ENCODE measurements at regions not wholly inside any gene's neighbourhood (a gene's known extent, or its start where the extent isn't known, plus 50 kb on each side); places are given as distances from the start of the nearest gene placed in this dataset.

DNA sequence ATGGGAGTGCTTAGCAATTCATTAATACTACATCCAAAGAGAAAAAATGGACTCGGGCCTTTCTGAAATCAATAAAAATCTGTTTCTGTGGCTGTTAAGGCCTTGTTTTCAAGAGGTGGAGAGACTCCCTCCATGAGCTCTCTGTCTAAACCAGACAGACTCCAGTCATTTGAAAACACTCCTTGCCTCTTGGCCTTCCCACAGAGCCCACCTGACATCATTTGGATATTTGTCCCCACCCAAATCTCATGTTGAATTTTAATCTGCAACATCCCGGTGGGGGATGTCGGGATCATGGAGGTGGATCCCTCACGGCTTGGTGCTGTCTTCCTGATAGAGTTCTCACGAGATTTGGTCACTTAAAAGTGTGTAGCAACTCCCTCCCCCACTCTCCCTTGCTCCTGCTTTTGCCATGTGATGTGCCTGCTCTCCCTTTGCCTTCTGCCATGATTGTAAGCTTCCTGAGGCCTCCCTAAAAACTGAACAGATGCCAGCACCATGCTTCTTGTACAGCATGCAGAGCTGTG is 226.3 kb downstream of the TBXT start:
- DNase-seq, result no peak

DNA sequence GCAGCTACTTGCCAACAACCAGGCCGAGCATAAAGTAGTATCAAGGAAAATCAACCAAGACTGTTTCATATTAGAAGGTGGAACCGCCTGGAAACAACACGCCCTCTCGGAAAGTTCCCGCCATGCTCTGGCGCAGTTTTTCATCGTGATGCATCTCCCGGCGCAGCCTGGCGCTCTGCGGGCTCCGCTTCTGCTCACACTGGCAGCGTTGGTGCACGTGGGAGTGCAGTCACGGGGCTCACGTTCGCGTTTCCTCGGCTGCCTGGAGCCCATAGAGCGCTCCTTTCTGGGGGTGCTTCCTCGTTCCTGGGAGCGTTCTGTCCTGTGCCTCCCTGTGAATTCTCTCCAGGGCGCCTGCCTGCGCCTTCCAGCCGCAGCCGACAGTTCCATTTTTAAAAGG is 227.3 kb downstream of the TBXT start:
- no peak for DNase-seq

DNA sequence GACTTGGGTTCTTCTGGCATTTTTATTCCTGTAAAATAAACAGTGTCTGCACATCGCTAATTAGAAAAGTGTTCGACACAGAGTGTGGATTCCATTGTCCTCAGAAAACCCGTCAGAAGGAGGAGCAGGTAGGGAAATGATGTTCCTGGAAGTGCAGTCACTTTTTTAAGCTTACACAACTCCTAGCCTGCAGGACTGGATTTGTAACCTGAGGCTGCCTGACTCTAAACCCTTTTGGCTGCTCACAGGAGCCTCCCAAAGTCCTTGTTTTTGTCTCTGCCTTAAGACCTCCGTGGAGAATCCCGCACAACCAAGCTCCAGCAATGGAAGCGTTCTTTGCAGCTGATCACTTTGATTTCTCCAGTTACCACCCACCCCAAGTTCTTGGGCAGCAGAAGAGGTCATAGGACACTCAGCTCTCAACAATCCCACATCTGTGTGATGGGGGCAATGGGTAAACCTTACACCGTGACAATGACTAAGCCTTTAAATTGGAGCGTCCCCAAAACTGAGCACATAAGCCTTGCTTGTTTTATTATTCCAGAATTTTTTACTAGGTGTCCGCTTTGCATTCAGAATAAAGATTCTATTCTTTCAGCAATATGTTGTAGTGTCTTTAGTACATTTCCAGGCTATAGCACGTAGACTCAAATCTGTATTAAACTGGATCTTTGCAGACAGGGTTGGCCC is 227.9 kb downstream of the TBXT start:
- no peak for DNase-seq

DNA sequence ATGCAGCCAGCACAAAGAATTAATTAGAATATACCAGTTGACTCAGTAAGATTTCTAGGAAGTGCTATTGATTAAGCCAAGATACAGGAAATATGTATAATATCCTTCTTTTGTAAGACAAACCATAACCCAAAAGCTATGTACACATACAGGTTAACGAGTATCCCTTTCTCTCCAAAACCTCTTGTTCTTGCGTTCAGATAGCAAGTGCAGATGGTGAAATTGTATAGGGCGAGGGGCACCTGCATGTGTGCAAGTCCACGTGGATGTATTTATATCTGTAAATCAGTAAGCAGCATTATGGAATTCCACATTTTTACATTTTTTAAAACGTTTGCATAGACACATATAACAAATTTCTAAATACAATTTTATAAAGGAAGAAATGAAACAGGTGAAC is 228.6 kb downstream of the TBXT start:
- no peak for DNase-seq

DNA sequence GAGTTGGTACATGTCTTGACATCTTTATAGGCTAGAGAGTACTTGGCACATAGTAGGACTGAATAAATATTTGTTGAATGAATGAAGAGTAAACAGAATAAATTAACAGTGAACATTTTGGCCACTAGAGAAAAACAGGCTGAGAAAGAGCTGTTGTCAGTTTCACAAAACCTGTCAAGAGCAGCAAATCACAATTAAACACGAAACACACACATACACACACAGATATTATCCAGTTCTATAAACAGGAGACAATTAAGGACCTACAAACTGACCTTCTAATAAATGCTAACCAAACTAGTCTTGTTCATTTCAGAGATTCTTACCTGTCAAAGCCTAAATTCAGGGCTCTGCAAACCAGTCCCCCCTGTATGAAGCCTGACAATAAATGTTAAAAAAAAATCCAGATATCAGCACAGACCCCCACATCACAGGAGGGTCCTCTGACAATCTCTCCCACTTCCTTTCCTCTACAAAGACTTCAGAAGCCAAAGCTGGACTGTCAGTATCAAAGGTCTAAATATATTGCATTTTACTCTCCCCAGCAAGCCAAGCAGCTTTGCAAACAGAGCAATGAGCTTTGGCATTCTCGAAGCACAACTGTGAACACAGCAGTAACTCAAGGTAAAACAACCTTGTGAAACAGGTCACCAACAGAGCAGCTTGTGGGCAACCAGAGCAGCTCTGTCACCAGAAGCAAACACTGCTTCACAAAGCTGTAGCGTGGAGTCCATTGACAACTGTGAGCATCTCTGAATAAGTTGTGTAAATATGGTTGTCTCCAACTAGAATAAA is 229.9 kb downstream of the TBXT start:
- DNase-seq, result no peak

DNA sequence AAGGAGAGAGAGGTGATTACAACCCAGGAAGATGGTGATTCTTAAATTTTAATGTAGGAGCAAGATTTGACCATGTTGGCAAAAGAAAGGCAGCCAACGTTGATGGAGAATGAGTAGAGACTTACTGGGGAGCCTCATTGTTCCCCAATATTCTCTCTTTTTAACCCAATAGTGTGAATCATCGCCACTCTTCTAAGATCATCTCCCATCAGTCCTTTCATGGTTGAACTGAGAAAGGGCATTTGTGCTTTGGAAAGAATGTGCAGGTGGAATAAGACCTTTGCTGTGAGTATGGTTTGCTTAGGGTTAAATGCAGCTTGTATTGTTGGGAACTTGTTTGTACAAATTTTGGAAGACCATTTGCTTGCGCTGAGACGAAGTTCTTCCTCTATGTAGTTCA is 231.0 kb downstream of the TBXT start:
- no peak for DNase-seq

DNA sequence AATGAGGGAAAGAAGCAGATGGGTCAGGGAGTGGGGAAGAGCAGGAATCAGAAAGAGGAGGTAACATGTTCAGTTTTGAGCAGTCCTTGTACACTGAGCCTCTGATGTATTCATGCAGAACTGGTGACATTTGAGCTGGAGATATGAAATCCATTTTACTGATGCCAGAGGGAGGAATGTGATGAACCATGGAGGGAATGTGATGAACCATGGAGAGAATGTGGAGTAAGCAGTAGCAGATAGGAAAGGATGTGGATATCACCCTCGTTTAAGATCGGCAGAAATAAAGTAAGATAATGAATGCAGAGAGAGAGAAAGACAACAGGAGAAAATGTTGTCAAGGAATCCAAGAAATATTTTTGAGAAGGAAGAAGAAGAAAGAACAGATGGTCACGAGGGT is 231.6 kb downstream of the TBXT start:
- no peak for DNase-seq

DNA sequence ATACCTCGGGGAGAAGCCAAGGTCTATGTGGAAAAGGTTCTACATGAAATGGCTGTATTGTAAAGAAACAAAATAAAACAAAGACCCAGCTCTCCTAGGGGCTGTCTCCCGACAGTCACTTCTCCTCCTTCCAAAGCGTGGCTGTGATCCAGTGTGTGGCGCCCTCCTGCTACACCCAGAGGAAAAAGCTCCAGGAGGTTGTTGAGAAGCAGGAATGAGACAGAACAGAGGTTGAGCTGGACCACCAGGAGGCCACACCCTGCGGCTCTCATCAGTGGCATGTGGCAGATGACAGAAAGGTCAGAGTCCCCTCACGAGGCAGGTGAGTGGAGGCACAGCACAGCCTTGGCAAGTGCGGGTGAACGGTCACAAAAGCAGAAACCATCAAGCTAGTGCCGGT is 236.0 kb downstream of the TBXT start:
- no peak for DNase-seq

DNA sequence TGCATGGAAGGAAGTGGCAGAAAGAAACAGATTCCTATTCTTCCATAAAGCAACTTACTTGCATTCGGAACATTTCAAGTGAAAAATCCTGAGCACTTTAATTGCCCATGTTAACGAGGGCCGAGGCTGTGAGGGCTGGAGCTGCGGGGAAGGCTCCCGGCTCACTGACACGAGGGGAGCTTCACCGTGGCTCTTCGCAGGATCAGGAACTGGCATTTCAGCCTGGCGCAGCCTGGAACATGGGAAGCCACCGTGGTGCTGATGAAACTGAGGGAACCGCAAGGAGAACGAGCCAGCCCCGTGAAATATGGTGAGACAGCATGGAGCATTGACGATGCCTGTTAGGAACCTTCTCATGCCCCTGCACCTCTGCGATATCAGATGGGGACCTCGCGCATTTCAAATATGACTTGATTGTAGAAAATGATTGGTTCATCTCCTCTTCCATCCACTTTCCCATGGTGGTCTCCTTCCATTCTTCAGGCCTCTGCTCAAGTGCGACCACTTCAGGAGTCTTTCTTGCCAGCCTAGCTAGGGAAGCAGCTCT is 236.9 kb downstream of the TBXT start:
- DNase-seq, result no peak

DNA sequence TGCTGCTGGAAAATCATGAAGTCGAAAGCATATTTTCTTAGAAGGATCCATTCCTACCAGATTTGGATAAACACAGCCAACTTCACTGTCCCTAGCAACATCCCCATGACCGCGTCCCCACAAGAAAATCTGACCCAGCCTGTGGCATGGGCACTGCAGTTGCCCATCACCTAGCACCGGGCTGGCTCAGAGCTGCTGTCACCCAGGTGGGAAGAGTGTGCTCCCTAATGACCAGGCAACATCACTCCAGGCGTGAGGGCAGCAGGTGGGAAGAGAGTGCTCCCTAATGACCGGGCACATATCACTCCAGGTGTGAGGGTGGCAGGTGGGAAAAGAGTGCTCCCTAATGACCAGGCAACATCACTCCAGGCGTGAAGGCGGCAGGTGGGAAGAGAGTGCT is 238.0 kb downstream of the TBXT start:
- no peak for DNase-seq

DNA sequence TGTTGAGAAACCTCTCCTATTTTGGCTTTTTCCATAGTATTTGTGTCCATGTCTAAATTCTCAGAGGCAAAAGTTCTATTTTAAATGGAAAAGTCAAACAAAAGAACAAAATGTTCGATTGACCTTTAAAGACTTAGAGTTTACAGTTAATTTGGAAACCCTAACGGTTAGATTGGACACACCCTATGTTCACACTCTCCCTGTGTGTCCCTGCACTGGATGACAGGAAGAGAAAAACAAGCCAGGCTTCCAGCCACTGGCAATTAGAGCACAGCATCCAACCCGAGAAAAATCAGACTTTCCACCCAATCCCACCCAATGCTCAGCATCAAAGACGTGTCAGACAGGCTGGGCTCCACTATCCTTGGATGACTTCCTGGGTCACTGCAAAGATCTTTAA is 241.3 kb downstream of the TBXT start:
- no peak for DNase-seq

DNA sequence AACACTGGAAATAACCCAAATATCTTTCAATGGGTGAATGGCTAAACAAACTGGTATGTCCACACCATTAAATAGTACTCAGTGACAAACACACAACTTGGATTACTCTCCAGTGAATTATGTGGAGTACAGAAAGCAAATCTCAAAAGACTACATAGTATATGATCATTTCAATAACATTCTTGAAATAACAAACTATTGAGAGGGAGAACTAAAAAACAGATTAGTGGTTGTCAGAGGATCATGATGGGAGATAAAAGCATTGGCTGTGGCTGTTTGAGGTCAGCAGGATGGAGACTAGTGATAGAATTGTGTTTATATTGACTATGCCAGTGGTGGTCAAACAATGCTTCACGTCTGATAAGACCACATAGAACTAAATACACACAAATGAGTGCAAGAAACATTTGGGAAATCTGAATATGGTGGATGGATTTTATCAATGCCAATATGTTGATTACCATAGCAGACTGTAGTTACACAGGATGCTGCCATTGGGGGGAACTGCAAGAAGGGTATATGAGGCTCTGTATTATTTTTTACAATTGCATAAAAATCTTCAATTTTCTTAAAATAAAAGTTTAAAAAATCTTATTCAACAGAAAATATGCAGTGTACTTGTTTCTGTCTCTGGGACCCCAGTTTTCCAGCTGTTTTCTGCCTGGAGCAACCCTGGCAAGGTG is 242.0 kb downstream of the TBXT start:
- DNase-seq, result no peak

DNA sequence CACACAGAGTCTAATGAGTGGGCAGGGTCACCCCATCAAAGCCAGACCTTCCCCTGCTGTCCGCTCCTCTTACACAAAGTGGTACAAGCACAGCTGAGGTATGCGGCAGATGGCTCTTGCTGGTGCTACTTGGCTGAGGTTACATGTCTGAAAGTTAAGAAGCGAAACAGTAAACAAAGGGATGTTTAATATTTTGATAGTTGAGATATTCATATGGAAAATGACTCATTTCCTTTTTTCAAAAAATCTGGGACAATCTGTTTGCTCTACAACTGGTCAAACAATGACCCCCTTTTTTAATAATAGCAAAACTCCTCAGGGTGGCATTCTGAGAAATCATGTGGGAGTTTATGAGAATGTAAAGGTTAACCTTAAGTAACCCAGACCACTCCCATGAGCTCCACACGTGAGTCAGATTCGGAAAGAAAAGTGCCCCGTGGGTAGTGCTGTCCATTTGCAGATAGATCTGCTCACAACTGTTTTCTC is 245.3 kb downstream of the TBXT start:
- DNase-seq, result no peak

DNA sequence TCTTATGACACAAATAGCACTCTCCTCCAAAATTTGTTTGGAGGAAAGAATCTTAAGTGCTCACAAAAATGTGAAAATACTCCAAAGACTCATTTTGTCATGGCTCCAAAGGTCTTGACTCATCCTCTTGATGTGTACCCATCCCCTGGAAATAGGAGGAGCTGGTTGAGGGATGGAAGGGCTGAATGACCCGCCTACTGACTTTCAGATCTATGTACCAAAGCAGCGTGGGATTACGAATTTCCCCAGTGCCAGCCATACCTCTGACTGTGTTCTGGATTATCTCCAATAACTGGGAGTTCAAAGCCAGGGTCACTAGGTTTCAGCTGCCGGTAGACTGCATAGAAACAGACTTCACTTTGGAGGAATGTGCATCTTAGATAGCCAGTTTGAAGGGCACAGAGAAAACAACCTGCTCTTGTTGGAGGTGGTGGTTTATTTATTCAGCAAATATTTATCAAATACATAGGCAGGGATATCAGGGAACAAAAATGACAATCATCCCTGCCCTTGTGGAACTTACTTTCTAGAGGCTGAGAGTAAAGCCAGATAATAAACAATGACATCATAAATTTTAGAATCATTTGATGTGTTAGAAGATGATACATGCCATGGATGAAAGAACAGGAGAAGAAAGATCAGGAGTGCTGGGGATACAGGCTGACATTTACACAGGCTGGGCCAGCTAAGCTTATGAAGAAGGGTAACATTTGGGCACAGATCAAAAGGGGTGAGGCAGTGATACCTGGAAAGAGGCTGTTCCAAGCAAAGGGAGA is 246.6 kb downstream of the TBXT start:
- DNase-seq, result no peak

DNA sequence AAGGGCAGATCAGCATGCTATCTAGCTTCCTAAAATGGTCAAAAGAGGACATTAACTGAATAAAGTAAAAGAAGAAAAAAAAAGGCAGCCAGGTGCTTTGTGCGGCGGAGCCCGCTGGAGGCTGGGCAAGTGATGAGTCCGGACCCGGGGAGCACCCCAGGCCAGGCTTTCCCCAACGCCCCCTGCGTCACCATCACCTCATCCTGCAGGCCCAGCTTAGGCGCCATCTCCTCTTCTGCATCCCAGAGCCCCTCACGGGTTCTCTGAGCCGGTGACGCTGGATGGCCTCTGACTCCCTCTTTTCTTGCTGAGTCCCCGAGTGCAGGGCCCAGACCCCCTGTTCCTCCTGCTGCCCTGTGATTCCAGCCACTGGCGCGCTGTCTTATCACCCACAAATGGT is 250.1 kb downstream of the TBXT start:
- no peak for DNase-seq

DNA sequence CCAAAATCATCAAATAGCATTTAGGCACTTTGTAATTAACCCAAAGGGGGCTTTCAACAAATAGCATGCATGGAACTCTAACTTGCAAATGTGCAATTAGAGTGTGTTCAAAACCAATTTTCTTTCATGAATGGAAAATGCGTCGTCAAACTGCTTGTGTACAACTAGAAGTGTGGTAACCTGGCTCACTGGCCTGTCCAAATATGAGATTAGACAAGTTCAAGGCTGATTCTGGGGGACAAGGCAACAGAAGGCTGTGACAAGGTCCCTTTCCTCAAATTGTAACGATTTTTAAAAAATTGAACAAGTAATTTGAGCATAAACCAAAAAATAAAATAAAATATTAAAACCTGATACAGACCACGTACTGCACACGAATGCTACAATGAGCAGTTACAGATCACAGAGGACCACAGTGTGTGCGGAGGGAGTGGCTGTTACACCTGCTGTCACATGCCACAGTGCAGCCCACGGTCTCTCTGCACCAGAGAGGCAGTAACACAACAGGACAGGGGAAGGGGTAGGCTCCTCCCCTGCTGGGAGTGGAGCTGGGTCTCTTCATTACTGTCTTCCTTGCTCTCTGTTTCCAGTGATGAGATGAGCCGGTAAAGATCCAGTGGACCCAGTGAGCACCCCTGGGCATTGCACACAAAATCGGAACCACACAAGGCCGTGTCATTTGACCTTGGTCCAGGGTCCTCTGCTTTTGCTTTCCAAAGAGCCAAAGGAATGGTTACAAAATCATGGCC is 252.2 kb upstream of the PDE10A start:
- no peak for DNase-seq

DNA sequence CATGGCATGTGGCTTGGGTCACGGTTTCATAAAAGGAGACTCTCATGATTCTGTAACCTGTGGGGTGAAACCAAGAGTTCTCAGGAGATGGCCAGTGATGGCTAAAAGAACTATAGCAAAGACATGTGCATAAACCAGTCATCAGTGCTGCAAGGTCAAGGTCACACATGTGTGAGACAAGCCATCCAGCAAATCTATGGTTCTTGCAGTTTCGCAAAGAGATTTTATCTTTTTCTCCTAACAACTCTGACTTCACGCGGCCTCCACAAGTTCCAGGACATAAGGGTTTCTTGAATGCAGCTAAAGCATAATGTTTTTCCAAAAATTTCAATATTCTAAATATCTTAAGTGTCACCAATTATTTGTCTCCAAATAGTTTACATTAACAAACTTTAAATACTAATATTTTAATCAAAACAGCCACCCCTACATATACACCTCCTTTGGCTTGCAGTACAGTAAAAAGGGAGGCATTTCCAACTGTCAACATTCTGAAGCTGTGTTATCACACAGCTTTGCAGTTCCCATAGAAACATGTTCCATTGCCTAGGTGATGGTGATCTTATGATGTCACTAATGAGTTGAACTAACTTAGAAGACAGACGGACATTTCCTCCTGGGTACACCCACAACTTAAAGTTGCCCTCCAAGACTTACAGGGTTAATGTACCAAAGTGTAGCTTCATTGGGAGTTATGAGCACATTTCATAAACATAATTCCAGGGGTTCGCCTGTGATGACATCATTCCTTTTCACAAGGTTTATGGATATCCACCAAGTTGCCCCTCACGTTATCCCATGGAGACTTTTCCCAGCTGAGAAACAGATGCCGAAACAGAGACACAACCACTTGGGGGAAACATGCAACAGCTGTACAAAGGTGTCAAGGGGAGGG is 250.9 kb upstream of the PDE10A start:
- no peak for DNase-seq

DNA sequence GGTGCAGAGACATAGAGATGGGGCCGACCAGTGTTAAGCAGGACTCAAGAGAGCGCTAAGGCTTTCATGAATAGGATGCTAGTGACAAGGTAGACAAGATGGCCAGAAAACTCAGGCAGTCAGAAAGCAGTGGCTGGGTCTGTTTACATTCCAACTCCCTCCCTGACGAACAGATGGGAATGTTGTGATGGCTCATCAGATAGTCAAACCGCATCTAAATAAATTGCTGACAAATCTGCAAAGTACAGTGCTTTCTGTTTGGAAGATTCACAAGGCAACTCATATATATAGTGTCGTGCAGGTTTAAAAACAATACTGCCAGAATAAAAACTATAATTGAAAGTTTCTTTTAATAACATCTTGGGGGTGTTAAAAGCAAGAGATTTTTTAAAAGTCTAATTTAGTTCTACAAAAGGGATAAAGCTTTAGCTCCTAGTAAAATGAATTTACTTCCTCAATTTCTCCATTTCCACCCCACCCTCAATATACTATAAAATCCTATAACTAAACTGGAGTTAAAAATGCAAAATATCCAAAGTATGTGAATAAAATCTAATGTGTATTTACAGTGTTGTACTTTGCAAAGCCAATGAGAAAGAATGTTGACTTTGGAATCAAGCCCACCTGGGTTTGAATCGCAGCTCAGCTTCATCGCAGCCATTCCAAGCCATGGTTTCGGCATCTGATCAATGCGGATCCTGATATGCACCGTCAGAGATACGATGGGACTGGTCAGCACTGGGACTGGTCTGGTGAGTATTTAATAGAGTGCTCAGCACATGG is 247.3 kb upstream of the PDE10A start:
- DNase-seq, result no peak

DNA sequence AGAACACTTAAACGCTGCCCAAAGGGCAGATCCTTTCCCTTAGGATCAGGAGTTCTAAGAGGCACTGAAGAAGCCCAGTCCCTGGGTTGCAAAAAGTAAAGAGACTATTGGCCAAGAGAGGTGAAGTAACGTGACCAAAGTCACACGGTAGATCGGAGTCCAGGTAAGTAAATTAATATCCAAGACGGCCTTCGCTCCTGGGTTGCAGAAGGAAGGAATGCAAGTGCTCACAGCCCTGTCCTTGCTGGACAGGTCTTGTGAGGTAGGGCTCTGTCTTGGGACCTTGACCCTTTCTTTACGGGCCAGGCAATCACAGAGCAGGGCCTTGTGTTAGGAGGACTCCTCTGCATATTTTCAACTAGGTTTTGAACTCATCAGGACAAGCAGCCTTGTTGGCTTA is 243.7 kb upstream of the PDE10A start:
- no peak for DNase-seq

DNA sequence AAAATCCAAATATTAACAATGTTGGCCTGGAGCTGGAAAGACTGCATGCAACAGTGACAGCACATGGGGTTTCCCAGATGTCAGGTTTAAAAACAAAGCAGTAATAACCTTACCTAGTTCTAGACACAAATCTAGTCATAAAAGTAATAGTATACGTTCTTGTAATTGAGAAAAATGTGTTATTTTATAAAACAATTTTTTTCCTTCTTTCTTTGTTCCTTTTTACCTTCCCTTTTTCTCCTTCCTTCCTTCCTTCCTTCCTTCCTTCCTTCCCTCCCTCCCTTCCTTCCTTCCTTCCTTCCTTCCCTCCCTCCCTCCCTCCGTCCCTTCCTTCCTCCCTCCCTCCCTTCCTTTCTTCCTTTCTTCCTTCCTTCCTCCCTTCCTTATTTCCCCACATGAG is 242.7 kb upstream of the PDE10A start:
- DNase-seq, result no peak
